H9 (cell line): ENCODE measurements at regions not wholly inside any gene's neighbourhood (a gene's known extent, or its start where the extent isn't known, plus 50 kb on each side); places are given as distances from the start of the nearest gene placed in this dataset.

Experiments used
- DNase-seq: peaks from one replicate; pipeline ENCODE4 v3.0.0-alpha.2; 2017
- H2AFZ ChIP-seq: one replicate; pipeline ENCODE4 v1.6.1; 2013; ENCODE audit warnings: mild to moderate bottlenecking, low read length, control low read depth, moderate library complexity
- H2AK5ac ChIP-seq: 2 replicates; pipeline ENCODE4 v1.6.1; 2013; ENCODE audit warnings: low read length, control low read depth, mixed read lengths; ENCODE audit not compliant: insufficient read length
- H2BK120ac ChIP-seq: one replicate; pipeline ENCODE4 v1.6.1; 2013; ENCODE audit warnings: low read depth, mild to moderate bottlenecking, low read length, control low read depth, inconsistent platforms; ENCODE audit not compliant: poor library complexity, severe bottlenecking
- H2BK12ac ChIP-seq: 2 replicates; pipeline ENCODE4 v1.6.1; 2013; ENCODE audit warnings: low read length, control low read depth, mixed read lengths, low read depth; ENCODE audit not compliant: insufficient read length
- H2BK15ac ChIP-seq: 2 replicates; pipeline ENCODE4 v1.6.1; 2013; ENCODE audit warnings: low read depth, low read length, control low read depth
- H2BK20ac ChIP-seq: one replicate; pipeline ENCODE4 v1.6.1; 2013; ENCODE audit warnings: low read depth, mild to moderate bottlenecking, low read length, control low read depth, inconsistent platforms; ENCODE audit not compliant: poor library complexity, severe bottlenecking
- H2BK5ac ChIP-seq: 2 replicates; pipeline ENCODE4 v1.6.1; 2013; ENCODE audit warnings: low read length, control low read depth, mixed read lengths; ENCODE audit not compliant: insufficient read length
- H3K14ac ChIP-seq: 2 replicates; pipeline ENCODE4 v1.6.1; 2013; ENCODE audit warnings: low read length, control low read depth; ENCODE audit not compliant: insufficient read depth
- H3K18ac ChIP-seq: 2 replicates; pipeline ENCODE4 v1.6.1; 2013; ENCODE audit warnings: low read depth, mild to moderate bottlenecking, mixed read lengths, low read length, control low read depth; ENCODE audit not compliant: insufficient read length
- H3K23ac ChIP-seq: 2 replicates; pipeline ENCODE4 v1.6.1; 2013; ENCODE audit warnings: low read length, control low read depth, mixed read lengths, low read depth; ENCODE audit not compliant: insufficient read length
- H3K23me2 ChIP-seq: 2 replicates; pipeline ENCODE4 v1.6.1; 2013; ENCODE audit warnings: low read depth, mild to moderate bottlenecking, mixed read lengths, low read length, control low read depth; ENCODE audit not compliant: insufficient read length, poor library complexity, severe bottlenecking
- H3K27ac ChIP-seq: 2 replicates; pipeline ENCODE4 v1.5.1; 2013; ENCODE audit warnings: low read length, control low read depth, mixed read lengths, low read depth; ENCODE audit not compliant: insufficient read length
- H3K27me3 ChIP-seq: 2 replicates; pipeline ENCODE4 v1.6.1; 2013; ENCODE audit warnings: low read length, control low read depth, inconsistent platforms; ENCODE audit not compliant: insufficient read depth
- H3K4ac ChIP-seq: 2 replicates; pipeline ENCODE4 v1.6.1; 2013; ENCODE audit warnings: low read depth, mild to moderate bottlenecking, control low read depth, inconsistent platforms, low read length, moderate library complexity
- H3K4me1 ChIP-seq: 2 replicates; pipeline ENCODE4 v1.6.1; 2013; ENCODE audit warnings: low read length, control low read depth, inconsistent platforms; ENCODE audit not compliant: insufficient read depth
- H3K4me2 ChIP-seq: 2 replicates; pipeline ENCODE4 v1.6.1; 2013; ENCODE audit warnings: low read length, control low read depth, mixed read lengths; ENCODE audit not compliant: insufficient read length, insufficient read depth
- H3K56ac ChIP-seq: 2 replicates; pipeline ENCODE4 v1.6.1; 2013; ENCODE audit warnings: low read depth, mild to moderate bottlenecking, mixed read lengths, low read length, control low read depth; ENCODE audit not compliant: insufficient read length
- H3K79me1 ChIP-seq: 2 replicates; pipeline ENCODE4 v1.6.1; 2013; ENCODE audit warnings: low read depth, mild to moderate bottlenecking, moderate library complexity, low read length, control low read depth, inconsistent platforms; ENCODE audit not compliant: insufficient read depth, poor library complexity, severe bottlenecking
- H3K79me2 ChIP-seq: 2 replicates; pipeline ENCODE4 v1.6.1; 2013; ENCODE audit warnings: low read length, control low read depth, inconsistent platforms; ENCODE audit not compliant: insufficient read depth
- H3K9ac ChIP-seq: 2 replicates; pipeline ENCODE4 v1.6.1; 2013; ENCODE audit warnings: low read length, control low read depth, mixed read lengths; ENCODE audit not compliant: insufficient read length; ENCODE audit errors: extremely low read depth
- H3K9me3 ChIP-seq: one replicate; pipeline ENCODE4 v1.6.1; 2013; ENCODE audit warnings: low read depth, low read length, inconsistent platforms; ENCODE audit not compliant: control insufficient read depth
- H3T11ph ChIP-seq: one replicate; pipeline ENCODE4 v1.6.1; 2013; ENCODE audit warnings: mild to moderate bottlenecking, low read length, control low read depth, inconsistent platforms
- H4K20me1 ChIP-seq: one replicate; pipeline ENCODE4 v1.6.1; 2013; ENCODE audit not compliant: control insufficient read depth, insufficient read length, insufficient read depth
- H4K5ac ChIP-seq: 2 replicates; pipeline ENCODE4 v1.6.1; 2013; ENCODE audit warnings: low read depth, mild to moderate bottlenecking, mixed read lengths, low read length, control low read depth; ENCODE audit not compliant: insufficient read length
- H4K8ac ChIP-seq: replicated peaks from 2 replicates; pipeline ENCODE4 v1.6.1; 2013; ENCODE audit warnings: low read length, control low read depth, mixed read lengths, low read depth; ENCODE audit not compliant: insufficient read length
- H4K91ac ChIP-seq: 2 replicates; pipeline ENCODE4 v1.6.1; 2013; ENCODE audit warnings: low read depth, mild to moderate bottlenecking, moderate library complexity, mixed read lengths, low read length, control low read depth; ENCODE audit not compliant: insufficient read length
- H3K27ac Mint-ChIP-seq, 3 experiments: 2 replicates in 2 of 3; 3 replicates in 1 of 3; pipeline ENCODE4 v1.8.0; 2020 to 2021; ENCODE audit warnings: mixed read lengths in 3 of 3, mild to moderate bottlenecking in 1 of 3, moderate library complexity in 1 of 3
- H3K27me3 Mint-ChIP-seq: 2 replicates; pipeline ENCODE4 v1.8.0; 2021; ENCODE audit warnings: low read depth, mild to moderate bottlenecking, moderate library complexity, mixed read lengths
- H3K36me3 Mint-ChIP-seq, 3 experiments: 2 replicates in 2 of 3; 3 replicates in 1 of 3; pipeline ENCODE4 v1.8.0; 2020 to 2021; ENCODE audit warnings: low read depth in 3 of 3, mixed read lengths in 3 of 3; ENCODE audit not compliant: insufficient read depth in 1 of 3
- H3K4me1 Mint-ChIP-seq, 2 experiments: 2 replicates each; pipeline ENCODE4 v1.8.0; 2020; ENCODE audit warnings: mixed read lengths in 2 of 2
- H3K4me3 Mint-ChIP-seq, 2 experiments: 2 replicates in 1 of 2; 3 replicates in 1 of 2; pipeline ENCODE4 v1.8.0; 2020 to 2021; ENCODE audit warnings: mild to moderate bottlenecking in 2 of 2, mixed read lengths in 2 of 2, moderate library complexity in 1 of 2
- H3K9me3 Mint-ChIP-seq, 2 experiments: 2 replicates in 1 of 2; 3 replicates in 1 of 2; pipeline ENCODE4 v1.8.0; 2020; ENCODE audit warnings: mild to moderate bottlenecking in 2 of 2, mixed read lengths in 2 of 2, moderate library complexity in 1 of 2
- WGBS: extraction: QIAGEN DNeasy Blood & Tissue Kit; methylation state at CpG from one replicate; pipeline ENCODE4 v1.1.7; 2013; ENCODE audit warnings: missing lambda C conversion rate, low lambda C conversion rate, mixed read lengths; ENCODE audit not compliant: insufficient read length; ENCODE audit errors: extremely low coverage; 5-methylcytosine and 5-hydroxymethylcytosine counted together
- TF ChIP-seq, protein P1 (sequence below): fragments of 200-600 bp; sonication (generic); conservative IDR thresholded peaks from 3 replicates; pipeline ENCODE4 v1.8.0; 2021; ENCODE audit warnings: antibody characterized with exemption, mild to moderate bottlenecking

DNA sequence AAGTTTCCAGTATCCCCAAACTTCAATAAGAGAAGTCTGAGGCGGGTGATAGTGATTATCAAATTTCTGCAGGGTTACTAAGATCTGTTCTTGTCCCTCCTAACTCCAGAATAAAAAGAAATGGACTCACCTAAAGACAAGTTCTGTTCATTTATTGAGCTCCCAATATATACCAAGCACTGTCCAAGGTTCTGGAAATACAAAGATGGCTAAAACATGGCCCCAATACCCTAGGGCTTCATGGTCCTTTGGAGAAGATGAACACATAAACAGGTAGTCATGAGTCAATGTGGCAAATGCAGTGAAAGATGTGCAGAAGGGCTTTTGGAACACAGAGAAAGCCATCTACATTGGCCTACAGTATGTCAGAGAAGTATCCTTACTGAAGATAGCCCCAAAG, 231.2 kb downstream of the PPP1R2C start:
- no peak overlapping the region for H3K56ac ChIP-seq
- Mint-ChIP-seq H3K27ac (no peak overlapping the region), H3K4me1 (peaks cover 2 to 3% of the 10 kb centered on the region in 2 experiments), H3K36me3 (peaks cover 0 to 3% (median 2%) of the 10 kb centered on the region in 3 experiments; a peak in 4 of 7 replicates), H3K27me3 (no peaks in the 10 kb centered on the region), H3K4me3 (no peak overlapping the region), H3K9me3 (peaks cover 0 to 33% of the 10 kb centered on the region in 2 experiments; a peak in 3 of 5 replicates)
- H3K4me1 ChIP-seq, result no peaks in the 10 kb centered on the region
- DNase-seq, result no peak
- no peak overlapping the region for H3K18ac ChIP-seq
- no peaks in the 10 kb centered on the region for H3K79me2 ChIP-seq
- no peak overlapping the region for H4K5ac ChIP-seq
- H2BK12ac ChIP-seq, result no peak overlapping the region
- H4K91ac ChIP-seq, result no peak overlapping the region
- H2AK5ac ChIP-seq, result no peak overlapping the region
- no peak overlapping the region for H2BK15ac ChIP-seq
- H2AFZ ChIP-seq, result no peak overlapping the region
- H3T11ph ChIP-seq, result no peak overlapping the region
- WGBS, result no CpG with 5 or more reads among the region's 1 CpG
- no peak overlapping the region for H3K4me2 ChIP-seq
- no peaks in the 10 kb centered on the region for H3K27me3 ChIP-seq
- no peak overlapping the region for H3K9ac ChIP-seq
- no peak overlapping the region for H3K4ac ChIP-seq
- H4K8ac ChIP-seq, result no peak overlapping the region
- no peak overlapping the region for H3K23ac ChIP-seq
- no peaks in the 10 kb centered on the region for H3K23me2 ChIP-seq
- no peak overlapping the region for H3K14ac ChIP-seq
- H4K20me1 ChIP-seq, result no peaks in the 10 kb centered on the region
- H3K79me1 ChIP-seq, result no peaks in the 10 kb centered on the region
- TF ChIP-seq, protein P1, sequence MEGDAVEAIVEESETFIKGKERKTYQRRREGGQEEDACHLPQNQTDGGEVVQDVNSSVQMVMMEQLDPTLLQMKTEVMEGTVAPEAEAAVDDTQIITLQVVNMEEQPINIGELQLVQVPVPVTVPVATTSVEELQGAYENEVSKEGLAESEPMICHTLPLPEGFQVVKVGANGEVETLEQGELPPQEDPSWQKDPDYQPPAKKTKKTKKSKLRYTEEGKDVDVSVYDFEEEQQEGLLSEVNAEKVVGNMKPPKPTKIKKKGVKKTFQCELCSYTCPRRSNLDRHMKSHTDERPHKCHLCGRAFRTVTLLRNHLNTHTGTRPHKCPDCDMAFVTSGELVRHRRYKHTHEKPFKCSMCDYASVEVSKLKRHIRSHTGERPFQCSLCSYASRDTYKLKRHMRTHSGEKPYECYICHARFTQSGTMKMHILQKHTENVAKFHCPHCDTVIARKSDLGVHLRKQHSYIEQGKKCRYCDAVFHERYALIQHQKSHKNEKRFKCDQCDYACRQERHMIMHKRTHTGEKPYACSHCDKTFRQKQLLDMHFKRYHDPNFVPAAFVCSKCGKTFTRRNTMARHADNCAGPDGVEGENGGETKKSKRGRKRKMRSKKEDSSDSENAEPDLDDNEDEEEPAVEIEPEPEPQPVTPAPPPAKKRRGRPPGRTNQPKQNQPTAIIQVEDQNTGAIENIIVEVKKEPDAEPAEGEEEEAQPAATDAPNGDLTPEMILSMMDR, result no peak
- no peak overlapping the region for H2BK120ac ChIP-seq
- H2BK5ac ChIP-seq, result no peak overlapping the region
- H3K9me3 ChIP-seq, result no peaks in the 10 kb centered on the region
- H3K27ac ChIP-seq, result no peak overlapping the region
- H2BK20ac ChIP-seq, result no peak overlapping the region
